HepG2 (cell line): ENCODE measurements at regions not wholly inside any gene's neighbourhood (a gene's known extent, or its start where the extent isn't known, plus 50 kb on each side); places are given as distances from the start of the nearest gene placed in this dataset.
A peak's percentile ranks its signal among the peaks of the same experiment; 100 is the strongest.

Source experiments
- ATAC-seq: fragments of 200-7000 bp; cut with Tn5 transposase; 3 replicates; pipeline ENCODE4 v1.9.1; 2020; ENCODE audit warnings: mild to moderate bottlenecking, moderate library complexity
- BruUV-seq: library from RNA; stranded (reverse); fragments of 400-500 nt; replicated peaks from 2 replicates; lab custom pipeline; 2021; lab: Mats Ljungman, UMichigan
- CTCF ChIA-PET: fragments of 300-600 bp; formaldehyde crosslinking; extraction: SDS; loops from one replicate; lab custom pipeline; 2021; ENCODE audit warnings: low total read pairs, inconsistent platforms, low intra/inter-chr PET ratio; lab: Yijun Ruan, JAX
- POLR2A ChIA-PET: fragments of 350-600 bp; sonication (Branson Sonifier 250); formaldehyde crosslinking; loops from one replicate; lab custom pipeline; 2020; ENCODE audit warnings: antibody characterized with exemption, inconsistent platforms; lab: Yijun Ruan, JAX
- DNase-seq: peaks from one replicate; pipeline ENCODE4 v3.0.0-alpha.2; 2015; ENCODE audit warnings: low spot score
- FAIRE-seq: peaks from 3 replicates; lab custom pipeline; 2011; peaks lifted over from hg19 to GRCh38; lab: Jason Lieb, UNC
- H2AFZ ChIP-seq: one replicate; pipeline ENCODE4 v1.6.1; 2011; ENCODE audit warnings: low read length, inconsistent platforms
- H3K27ac ChIP-seq: fragments of 300-600 bp; 3 replicates; pipeline ENCODE4 v1.8.0; 2011; ENCODE audit warnings: mixed run types, mild to moderate bottlenecking, mixed read lengths, low read length, inconsistent platforms; ENCODE audit not compliant: insufficient read depth; ENCODE audit errors: extremely low read length
- H3K27me3 ChIP-seq, 2 experiments: fragments of 200-600 bp in 1 of 2; 2 replicates in 1 of 2; 3 replicates in 1 of 2; pipeline versions ENCODE4 v1.6.0 to v1.8.0; 2011; ENCODE audit warnings: low read length in 2 of 2, mild to moderate bottlenecking in 2 of 2, moderate library complexity in 2 of 2, inconsistent platforms in 1 of 2; ENCODE audit not compliant: insufficient read depth in 2 of 2, control insufficient read depth in 1 of 2
- H3K36me3 ChIP-seq, 2 experiments: fragments of 200-600 bp in 1 of 2; replicated peaks in 1 of 2; 2 replicates in 1 of 2; 3 replicates in 1 of 2; pipeline versions ENCODE4 v1.5.1 to v1.8.0; 2011; ENCODE audit warnings: low read length in 2 of 2, inconsistent platforms in 1 of 2; ENCODE audit not compliant: insufficient read depth in 2 of 2, control insufficient read depth in 1 of 2
- H3K4me1 ChIP-seq: 2 replicates; pipeline ENCODE4 v1.5.1; 2012; ENCODE audit warnings: low read length, inconsistent platforms; ENCODE audit not compliant: insufficient read depth
- H3K4me2 ChIP-seq: 2 replicates; pipeline ENCODE4 v1.6.0; 2011; ENCODE audit warnings: low read depth, low read length, inconsistent platforms
- H3K4me3 ChIP-seq, 3 experiments: fragments of 200-600 bp in 1 of 3; sonication (generic), shearing (Covaris generic) in 1 of 3; replicated peaks in 1 of 3; 2 replicates each; pipeline ENCODE4 v1.5.1; 2011 to 2016; ENCODE audit warnings: low read length in 3 of 3, inconsistent platforms in 2 of 3, low read depth in 2 of 3, mild to moderate bottlenecking in 2 of 3, control low read depth in 1 of 3, mixed read lengths in 1 of 3; ENCODE audit not compliant: insufficient read depth in 1 of 3
- H3K79me2 ChIP-seq: one replicate; pipeline ENCODE4 v1.6.1; 2011; ENCODE audit warnings: low read length, inconsistent platforms; ENCODE audit not compliant: insufficient read depth
- H3K9ac ChIP-seq: 2 replicates; pipeline ENCODE4 v1.6.0; 2011; ENCODE audit warnings: mild to moderate bottlenecking, low read depth, low read length, inconsistent platforms; ENCODE audit not compliant: insufficient read depth
- H3K9me3 ChIP-seq: 2 replicates; pipeline ENCODE4 v1.5.1; 2012; ENCODE audit warnings: mild to moderate bottlenecking, low read length
- H4K20me1 ChIP-seq: 2 replicates; pipeline ENCODE4 v1.6.0; 2011; ENCODE audit warnings: inconsistent platforms, mild to moderate bottlenecking, low read length, moderate library complexity; ENCODE audit not compliant: insufficient read depth
- ATF7-NPFF ChIP-seq: sonication (generic); formaldehyde crosslinking; IDR thresholded peaks from 2 replicates; pipeline ENCODE4 v1.8.1; 2023; ENCODE audit warnings: mild to moderate bottlenecking, low read depth, missing genetic modification reagents, moderate library complexity
- BHLHE40 ChIP-seq: IDR thresholded peaks from 2 replicates; pipeline ENCODE4 v1.6.1; 2011; ENCODE audit warnings: low read length, improper control_type of control experiment
- CBX2 ChIP-seq, 2 experiments: fragments of 200-600 bp in 1 of 2; sonication (generic); formaldehyde crosslinking in 1 of 2; IDR thresholded peaks; 2 replicates each; pipeline versions ENCODE4 v1.7.0 to v1.8.1; 2018 to 2022; ENCODE audit warnings: low read depth in 2 of 2, low read length in 1 of 2, mild to moderate bottlenecking in 1 of 2, missing genetic modification reagents in 1 of 2
- CEBPZ ChIP-seq: IDR thresholded peaks from 2 replicates; pipeline ENCODE4 v1.6.1; 2012; ENCODE audit warnings: low read length, improper control_type of control experiment
- CHD4 ChIP-seq: fragments of 200-600 bp; sonication (generic); IDR thresholded peaks from 2 replicates; pipeline ENCODE4 v1.7.0; 2017; ENCODE audit warnings: mild to moderate bottlenecking, low read length, borderline replicate concordance
- FOXJ3 ChIP-seq: sonication (generic); formaldehyde crosslinking; IDR thresholded peaks from 2 replicates; pipeline ENCODE4 v1.4.0; 2020; ENCODE audit warnings: missing genetic modification reagents, mild to moderate bottlenecking, borderline replicate concordance
- IRF2 ChIP-seq: IDR thresholded peaks from 2 replicates; pipeline ENCODE4 v1.6.1; 2018; ENCODE audit warnings: missing genetic modification reagents, missing compliant biosample characterization
- MATR3 ChIP-seq: sonication (generic); formaldehyde crosslinking; IDR thresholded peaks from 2 replicates; pipeline ENCODE4 v1.4.0; 2020; ENCODE audit warnings: missing genetic modification reagents
- NFE2 ChIP-seq: sonication (generic); formaldehyde crosslinking; IDR thresholded peaks from 2 replicates; pipeline ENCODE4 v1.4.0; 2020; ENCODE audit warnings: missing genetic modification reagents
- NPAS2 ChIP-seq: sonication (generic); formaldehyde crosslinking; IDR thresholded peaks from 2 replicates; pipeline ENCODE4 v1.8.0; 2022; ENCODE audit warnings: mild to moderate bottlenecking, missing genetic modification reagents, borderline replicate concordance
- RBFOX2 ChIP-seq: fragments of 200-400 bp; formaldehyde crosslinking; IDR thresholded peaks from 2 replicates; pipeline ENCODE4 v1.6.1; 2017; ENCODE audit warnings: low read depth, mild to moderate bottlenecking, low read length
- SMC3 ChIP-seq: IDR thresholded peaks from 2 replicates; pipeline ENCODE4 v1.6.1; 2011; ENCODE audit warnings: low read length, improper control_type of control experiment
- TCF12 ChIP-seq, 2 experiments: fragments of 450-650 bp in 1 of 2; sonication (generic) in 1 of 2; formaldehyde crosslinking in 1 of 2; IDR thresholded peaks; 2 replicates each; pipeline versions ENCODE4 v1.6.1 to v1.8.0; 2017 to 2022; ENCODE audit warnings: antibody characterized with exemption in 1 of 2, mild to moderate bottlenecking in 1 of 2, missing genetic modification reagents in 1 of 2, moderate library complexity in 1 of 2
- ZNF232 ChIP-seq: sonication (generic); formaldehyde crosslinking; IDR thresholded peaks from 2 replicates; pipeline ENCODE4 v1.4.0; 2020; ENCODE audit warnings: missing genetic modification reagents, borderline replicate concordance
- ZNF614 ChIP-seq: IDR thresholded peaks from 2 replicates; pipeline ENCODE4 v1.6.1; 2018; ENCODE audit warnings: missing biosample characterization, missing genetic modification reagents, inconsistent platforms, borderline replicate concordance
- ZNF616 ChIP-seq: sonication (generic); formaldehyde crosslinking; IDR thresholded peaks from 2 replicates; pipeline ENCODE4 v1.5.0; 2020; ENCODE audit warnings: low read depth, mild to moderate bottlenecking, missing genetic modification reagents
- ZSCAN21 ChIP-seq: sonication (generic); formaldehyde crosslinking; IDR thresholded peaks from 2 replicates; pipeline ENCODE4 v1.8.0; 2022; ENCODE audit warnings: mild to moderate bottlenecking, missing genetic modification reagents, moderate library complexity, borderline replicate concordance
- WGBS: methylation state at CpG from one replicate; pipeline ENCODE4 v1.1.6; 2017; ENCODE audit warnings: low lambda C conversion rate; 5-methylcytosine and 5-hydroxymethylcytosine counted together
- in situ Hi-C: cut with HindIII; loops from 2 replicates; pipeline ENCODE4 v1.10.0; 2017; ENCODE audit warnings: low pct_unique_long_range_greater_than_20kb; ENCODE audit not compliant: extremely low pct_ligation_motif_present
- intact Hi-C: fragments of 100-400 bp; cut with micrococcal nuclease; formaldehyde crosslinking; loops from one replicate; pipeline ENCODE4 v1.10.0; 2022; ENCODE audit not compliant: unreplicated experiment
- TF ChIP-seq, protein P1 (sequence below): sonication (generic); formaldehyde crosslinking; IDR thresholded peaks from 2 replicates; pipeline ENCODE4 v1.5.0; 2020; ENCODE audit warnings: mild to moderate bottlenecking, missing genetic modification reagents, moderate library complexity
- TF ChIP-seq, protein P2 (sequence below): sonication (generic); formaldehyde crosslinking; IDR thresholded peaks from 2 replicates; pipeline ENCODE4 v1.4.0; 2020; ENCODE audit warnings: mild to moderate bottlenecking, missing genetic modification reagents

- ATAC-seq, result peak; percentile 79
- H3K27me3 ChIP-seq, result no peaks in the 10 kb centered on the region
- in situ Hi-C loops, result no loop called here
- H3K9me3 ChIP-seq, result no peaks in the 10 kb centered on the region
- no peak overlapping the region for H2AFZ ChIP-seq
- FAIRE-seq, result no peak
- H3K4me3 ChIP-seq, result no peak overlapping the region
- intact Hi-C loops, result loop anchor here (5.0 to 10.0 kb wide), 2 partner anchors 420 to 598 kb away; no protein-coding TSS in a partner anchor
- no TSS peak for BruUV-seq
- H3K27ac ChIP-seq, result no peak overlapping the region
- CTCF ChIA-PET, result no interaction called here
- DNase-seq, result peak; percentile 12
- no peaks in the 10 kb centered on the region for H3K79me2 ChIP-seq
- H3K9ac ChIP-seq, result no peak overlapping the region
- POLR2A ChIA-PET, result no interaction called here
- H4K20me1 ChIP-seq, result no peaks in the 10 kb centered on the region
- no peaks in the 10 kb centered on the region for H3K36me3 ChIP-seq
- no peak overlapping the region for H3K4me2 ChIP-seq
- 0% methylated on average over 2 of the region's 3 CpGs for WGBS
- H3K4me1 ChIP-seq, result no peaks in the 10 kb centered on the region
- TF ChIP-seq NPAS2 (CRISPR knock-in tag) (no peak), IRF2 (CRISPR knock-in tag) (no peak), BHLHE40 (no peak), MATR3 (CRISPR knock-in tag) (no peak), ZNF614 (CRISPR knock-in tag) (no peak), NFE2 (CRISPR knock-in tag) (no peak), SMC3 (0 out of 2 replicates have a peak, but pooled peaks have one; percentile 13), FOXJ3 (no peak), CBX2 (IDR thresholded peaks at IDR 0.05; ENCODE audit: low read depth, low read length) (no peak), CBX2 (CRISPR knock-in tag; IDR thresholded peaks at IDR 0.05; ENCODE audit: low read depth) (no peak), TCF12 (IDR thresholded peaks at IDR 0.05) (no peak), TCF12 (CRISPR knock-in tag; IDR thresholded peaks at IDR 0.05) (no peak), ZSCAN21 (CRISPR knock-in tag) (no peak), CEBPZ (no peak), CHD4 (no peak), ATF7-NPFF (CRISPR knock-in tag) (no peak), RBFOX2 (no peak), ZNF232 (CRISPR knock-in tag) (no peak), ZNF616 (CRISPR knock-in tag) (no peak)
- TF ChIP-seq, protein P1, sequence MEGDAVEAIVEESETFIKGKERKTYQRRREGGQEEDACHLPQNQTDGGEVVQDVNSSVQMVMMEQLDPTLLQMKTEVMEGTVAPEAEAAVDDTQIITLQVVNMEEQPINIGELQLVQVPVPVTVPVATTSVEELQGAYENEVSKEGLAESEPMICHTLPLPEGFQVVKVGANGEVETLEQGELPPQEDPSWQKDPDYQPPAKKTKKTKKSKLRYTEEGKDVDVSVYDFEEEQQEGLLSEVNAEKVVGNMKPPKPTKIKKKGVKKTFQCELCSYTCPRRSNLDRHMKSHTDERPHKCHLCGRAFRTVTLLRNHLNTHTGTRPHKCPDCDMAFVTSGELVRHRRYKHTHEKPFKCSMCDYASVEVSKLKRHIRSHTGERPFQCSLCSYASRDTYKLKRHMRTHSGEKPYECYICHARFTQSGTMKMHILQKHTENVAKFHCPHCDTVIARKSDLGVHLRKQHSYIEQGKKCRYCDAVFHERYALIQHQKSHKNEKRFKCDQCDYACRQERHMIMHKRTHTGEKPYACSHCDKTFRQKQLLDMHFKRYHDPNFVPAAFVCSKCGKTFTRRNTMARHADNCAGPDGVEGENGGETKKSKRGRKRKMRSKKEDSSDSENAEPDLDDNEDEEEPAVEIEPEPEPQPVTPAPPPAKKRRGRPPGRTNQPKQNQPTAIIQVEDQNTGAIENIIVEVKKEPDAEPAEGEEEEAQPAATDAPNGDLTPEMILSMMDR, result peak; percentile 54
- TF ChIP-seq, protein P2, sequence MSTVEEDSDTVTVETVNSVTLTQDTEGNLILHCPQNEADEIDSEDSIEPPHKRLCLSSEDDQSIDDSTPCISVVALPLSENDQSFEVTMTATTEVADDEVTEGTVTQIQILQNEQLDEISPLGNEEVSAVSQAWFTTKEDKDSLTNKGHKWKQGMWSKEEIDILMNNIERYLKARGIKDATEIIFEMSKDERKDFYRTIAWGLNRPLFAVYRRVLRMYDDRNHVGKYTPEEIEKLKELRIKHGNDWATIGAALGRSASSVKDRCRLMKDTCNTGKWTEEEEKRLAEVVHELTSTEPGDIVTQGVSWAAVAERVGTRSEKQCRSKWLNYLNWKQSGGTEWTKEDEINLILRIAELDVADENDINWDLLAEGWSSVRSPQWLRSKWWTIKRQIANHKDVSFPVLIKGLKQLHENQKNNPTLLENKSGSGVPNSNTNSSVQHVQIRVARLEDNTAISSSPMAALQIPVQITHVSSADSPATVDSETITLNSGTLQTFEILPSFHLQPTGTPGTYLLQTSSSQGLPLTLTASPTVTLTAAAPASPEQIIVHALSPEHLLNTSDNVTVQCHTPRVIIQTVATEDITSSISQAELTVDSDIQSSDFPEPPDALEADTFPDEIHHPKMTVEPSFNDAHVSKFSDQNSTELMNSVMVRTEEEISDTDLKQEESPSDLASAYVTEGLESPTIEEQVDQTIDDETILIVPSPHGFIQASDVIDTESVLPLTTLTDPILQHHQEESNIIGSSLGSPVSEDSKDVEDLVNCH (CRISPR knock-in tag), result no peak
These were observed 1359.8 kb downstream of the ZPLD1 start for GRCh38 chr3:103794656-103795055.
